SK-N-SH treated with all-trans-retinoic acid at 6 μM for 48 hours (cell line): ENCODE measurements at regions not wholly inside any gene's neighbourhood (a gene's known extent, or its start where the extent isn't known, plus 50 kb on each side); places are given as distances from the start of the nearest gene placed in this dataset.

Experiments
- ATAC-seq: fragments of 200-7000 bp; cut with Tn5 transposase; 3 replicates; pipeline ENCODE4 v1.9.1; 2020; ENCODE audit warnings: mild to moderate bottlenecking, moderate library complexity
- ARNTL ChIP-seq: fragments of 450-650 bp; formaldehyde crosslinking; IDR thresholded peaks from 2 replicates; pipeline ENCODE4 v1.5.0; 2020; ENCODE audit warnings: low read depth, mild to moderate bottlenecking, moderate library complexity, borderline replicate concordance
- BACH2 ChIP-seq: fragments of 250-450 bp; sonication (Bioruptor Pico); IDR thresholded peaks from 2 replicates; pipeline ENCODE4 v1.9.0; 2021; ENCODE audit warnings: mild to moderate bottlenecking, borderline replicate concordance
- CSDC2 ChIP-seq: fragments of 250-450 bp; sonication (Bioruptor Pico); IDR thresholded peaks from 2 replicates; pipeline ENCODE4 v1.5.0; 2020; ENCODE audit warnings: mild to moderate bottlenecking, moderate library complexity
- ESRRG ChIP-seq: fragments of 250-450 bp; sonication (Bioruptor Pico); IDR thresholded peaks from 2 replicates; pipeline ENCODE4 v1.6.1; 2021; ENCODE audit warnings: mild to moderate bottlenecking
- GLIS3 ChIP-seq: fragments of 250-450 bp; sonication (Bioruptor Pico); IDR thresholded peaks from 2 replicates; pipeline ENCODE4 v1.5.0; 2020; ENCODE audit warnings: mild to moderate bottlenecking, moderate library complexity
- ISL1 ChIP-seq: fragments of 250-450 bp; sonication (Bioruptor Pico); IDR thresholded peaks from 2 replicates; pipeline ENCODE4 v2.1.2; 2022; ENCODE audit warnings: mild to moderate bottlenecking, moderate library complexity
- OSR1 ChIP-seq: fragments of 250-450 bp; sonication (Bioruptor Pico); IDR thresholded peaks from 2 replicates; pipeline ENCODE4 v1.8.0; 2022; ENCODE audit warnings: moderate library complexity, mild to moderate bottlenecking, inconsistent platforms
- PATZ1 ChIP-seq: fragments of 250-450 bp; sonication (Bioruptor Pico); IDR thresholded peaks from 2 replicates; pipeline ENCODE4 v1.8.0; 2020; ENCODE audit warnings: mild to moderate bottlenecking, moderate library complexity, borderline replicate concordance
- POU6F1 ChIP-seq: fragments of 250-450 bp; sonication (Bioruptor Pico); IDR thresholded peaks from 2 replicates; pipeline ENCODE4 v1.8.0; 2021; ENCODE audit warnings: low read depth, mild to moderate bottlenecking, moderate library complexity, borderline replicate concordance
- PPARA ChIP-seq: fragments of 250-450 bp; sonication (Bioruptor Pico); IDR thresholded peaks from 2 replicates; pipeline ENCODE4 v1.5.0; 2020; ENCODE audit warnings: mild to moderate bottlenecking, borderline replicate concordance
- SNAI2 ChIP-seq: fragments of 250-450 bp; sonication (Bioruptor Pico); IDR thresholded peaks from 2 replicates; pipeline ENCODE4 v1.5.0; 2020; ENCODE audit warnings: mild to moderate bottlenecking, moderate library complexity
- TCF4 ChIP-seq: fragments of 250-450 bp; sonication (Bioruptor Pico); IDR thresholded peaks from 2 replicates; pipeline ENCODE4 v1.8.0; 2021; ENCODE audit warnings: mild to moderate bottlenecking, moderate library complexity, borderline replicate concordance
- TOX ChIP-seq: fragments of 250-450 bp; sonication (Bioruptor Pico); IDR thresholded peaks from 2 replicates; pipeline ENCODE4 v1.8.0; 2021; ENCODE audit warnings: mild to moderate bottlenecking, moderate library complexity, borderline replicate concordance
- ZC3H10 ChIP-seq: fragments of 250-450 bp; sonication (Bioruptor Pico); IDR thresholded peaks from 2 replicates; pipeline ENCODE4 v1.5.1; 2021; ENCODE audit warnings: mild to moderate bottlenecking, moderate library complexity
- ZFP3 ChIP-seq: fragments of 250-450 bp; sonication (Bioruptor Pico); IDR thresholded peaks from 2 replicates; pipeline ENCODE4 v1.5.0; 2020; ENCODE audit warnings: mild to moderate bottlenecking, moderate library complexity
- ZFP30 ChIP-seq: fragments of 450-650 bp; formaldehyde crosslinking; IDR thresholded peaks from 2 replicates; pipeline ENCODE4 v1.5.0; 2022; ENCODE audit warnings: mild to moderate bottlenecking, moderate library complexity
- ZNF565 ChIP-seq: fragments of 450-650 bp; formaldehyde crosslinking; conservative IDR thresholded peaks from 2 replicates; pipeline ENCODE4 v1.5.0; 2020; ENCODE audit warnings: low read depth, mild to moderate bottlenecking, moderate library complexity
- ZNF70 ChIP-seq: fragments of 450-650 bp; formaldehyde crosslinking; IDR thresholded peaks from 2 replicates; pipeline ENCODE4 v1.5.0; 2020; ENCODE audit warnings: mild to moderate bottlenecking, moderate library complexity
- ZNF8 ChIP-seq: fragments of 450-650 bp; formaldehyde crosslinking; IDR thresholded peaks from 2 replicates; pipeline ENCODE4 v1.5.0; 2020; ENCODE audit warnings: mild to moderate bottlenecking, moderate library complexity
- TF ChIP-seq, protein P1 (sequence below): fragments of 250-450 bp; sonication (Bioruptor Pico); IDR thresholded peaks from 2 replicates; pipeline ENCODE4 v1.5.1; 2020; ENCODE audit warnings: low read depth, mild to moderate bottlenecking, moderate library complexity
- TF ChIP-seq, protein P2 (sequence below): fragments of 250-450 bp; sonication (Bioruptor Pico); IDR thresholded peaks from 2 replicates; pipeline ENCODE4 v1.5.1; 2021; ENCODE audit warnings: mild to moderate bottlenecking, moderate library complexity
- TF ChIP-seq, protein P3 (sequence below): fragments of 250-450 bp; sonication (Bioruptor Pico); IDR thresholded peaks from 2 replicates; pipeline ENCODE4 v1.5.0; 2020; ENCODE audit warnings: mild to moderate bottlenecking, moderate library complexity

GRCh38 chr3:78050276-78051065 lies 1010.6 kb downstream of the ROBO2 start:
- peak; percentile 72 for ATAC-seq
- no peak for TF ChIP-seq ZC3H10 (CRISPR knock-in tag)
- TF ChIP-seq, protein P1, sequence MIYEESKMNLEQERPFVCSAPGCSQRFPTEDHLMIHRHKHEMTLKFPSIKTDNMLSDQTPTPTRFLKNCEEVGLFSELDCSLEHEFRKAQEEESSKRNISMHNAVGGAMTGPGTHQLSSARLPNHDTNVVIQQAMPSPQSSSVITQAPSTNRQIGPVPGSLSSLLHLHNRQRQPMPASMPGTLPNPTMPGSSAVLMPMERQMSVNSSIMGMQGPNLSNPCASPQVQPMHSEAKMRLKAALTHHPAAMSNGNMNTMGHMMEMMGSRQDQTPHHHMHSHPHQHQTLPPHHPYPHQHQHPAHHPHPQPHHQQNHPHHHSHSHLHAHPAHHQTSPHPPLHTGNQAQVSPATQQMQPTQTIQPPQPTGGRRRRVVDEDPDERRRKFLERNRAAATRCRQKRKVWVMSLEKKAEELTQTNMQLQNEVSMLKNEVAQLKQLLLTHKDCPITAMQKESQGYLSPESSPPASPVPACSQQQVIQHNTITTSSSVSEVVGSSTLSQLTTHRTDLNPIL, result no peak
- TF ChIP-seq SNAI2 (CRISPR knock-in tag), result no peak
- no peak for TF ChIP-seq POU6F1
- TF ChIP-seq ZFP3 (CRISPR knock-in tag), result no peak
- no peak for TF ChIP-seq ZNF565
- no peak for TF ChIP-seq BACH2 (CRISPR knock-in tag)
- no peak for TF ChIP-seq GLIS3 (CRISPR knock-in tag)
- TF ChIP-seq ZFP30 (CRISPR knock-in tag), result no peak
- TF ChIP-seq PPARA (CRISPR knock-in tag), result no peak
- no peak for TF ChIP-seq ESRRG
- TF ChIP-seq ZNF8 (CRISPR knock-in tag), result no peak
- TF ChIP-seq ISL1 (CRISPR knock-in tag), result no peak
- no peak for TF ChIP-seq ZNF70
- no peak for TF ChIP-seq ARNTL (CRISPR knock-in tag)
- no peak for TF ChIP-seq TOX (CRISPR knock-in tag)
- TF ChIP-seq, protein P2, sequence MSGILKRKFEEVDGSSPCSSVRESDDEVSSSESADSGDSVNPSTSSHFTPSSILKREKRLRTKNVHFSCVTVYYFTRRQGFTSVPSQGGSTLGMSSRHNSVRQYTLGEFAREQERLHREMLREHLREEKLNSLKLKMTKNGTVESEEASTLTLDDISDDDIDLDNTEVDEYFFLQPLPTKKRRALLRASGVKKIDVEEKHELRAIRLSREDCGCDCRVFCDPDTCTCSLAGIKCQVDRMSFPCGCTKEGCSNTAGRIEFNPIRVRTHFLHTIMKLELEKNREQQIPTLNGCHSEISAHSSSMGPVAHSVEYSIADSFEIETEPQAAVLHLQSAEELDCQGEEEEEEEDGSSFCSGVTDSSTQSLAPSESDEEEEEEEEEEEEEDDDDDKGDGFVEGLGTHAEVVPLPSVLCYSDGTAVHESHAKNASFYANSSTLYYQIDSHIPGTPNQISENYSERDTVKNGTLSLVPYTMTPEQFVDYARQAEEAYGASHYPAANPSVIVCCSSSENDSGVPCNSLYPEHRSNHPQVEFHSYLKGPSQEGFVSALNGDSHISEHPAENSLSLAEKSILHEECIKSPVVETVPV (CRISPR knock-in tag), result no peak
- TF ChIP-seq CSDC2 (CRISPR knock-in tag), result no peak

- no peak for TF ChIP-seq ZFP30 (CRISPR knock-in tag)
- ATAC-seq, result no peak
Measured at GRCh38 chr3:78052746-78053145, 1012.8 kb downstream of the ROBO2 start.

DNA sequence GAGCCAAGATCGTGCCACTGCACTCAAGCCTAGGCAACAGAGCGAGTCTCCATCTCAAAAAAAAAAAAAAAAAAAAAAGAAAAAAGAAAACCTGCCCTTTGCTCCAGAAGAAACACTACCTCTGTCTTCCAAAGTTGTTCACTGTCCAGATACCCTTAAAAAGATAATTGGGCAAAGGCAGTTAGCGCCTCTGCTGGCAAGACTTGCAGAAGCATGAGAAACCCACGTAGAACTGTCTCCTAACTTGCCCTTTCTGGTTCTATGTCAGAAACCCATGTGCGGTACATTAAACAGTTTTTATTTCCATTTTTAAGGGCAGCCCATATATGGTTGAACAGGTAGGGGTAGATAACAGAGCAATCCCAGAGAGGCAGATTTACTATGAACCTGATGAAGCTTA lies 1026.4 kb downstream of the ROBO2 start:
- ATAC-seq, result no peak
- TF ChIP-seq GLIS3 (CRISPR knock-in tag), result no peak
- TF ChIP-seq SNAI2 (CRISPR knock-in tag), result no peak
- no peak for TF ChIP-seq ZNF8 (CRISPR knock-in tag)
- no peak for TF ChIP-seq TOX (CRISPR knock-in tag)
- TF ChIP-seq ZNF70, result no peak
- TF ChIP-seq BACH2 (CRISPR knock-in tag), result no peak
- TF ChIP-seq POU6F1, result no peak
- TF ChIP-seq ISL1 (CRISPR knock-in tag), result no peak
- TF ChIP-seq, protein P3, sequence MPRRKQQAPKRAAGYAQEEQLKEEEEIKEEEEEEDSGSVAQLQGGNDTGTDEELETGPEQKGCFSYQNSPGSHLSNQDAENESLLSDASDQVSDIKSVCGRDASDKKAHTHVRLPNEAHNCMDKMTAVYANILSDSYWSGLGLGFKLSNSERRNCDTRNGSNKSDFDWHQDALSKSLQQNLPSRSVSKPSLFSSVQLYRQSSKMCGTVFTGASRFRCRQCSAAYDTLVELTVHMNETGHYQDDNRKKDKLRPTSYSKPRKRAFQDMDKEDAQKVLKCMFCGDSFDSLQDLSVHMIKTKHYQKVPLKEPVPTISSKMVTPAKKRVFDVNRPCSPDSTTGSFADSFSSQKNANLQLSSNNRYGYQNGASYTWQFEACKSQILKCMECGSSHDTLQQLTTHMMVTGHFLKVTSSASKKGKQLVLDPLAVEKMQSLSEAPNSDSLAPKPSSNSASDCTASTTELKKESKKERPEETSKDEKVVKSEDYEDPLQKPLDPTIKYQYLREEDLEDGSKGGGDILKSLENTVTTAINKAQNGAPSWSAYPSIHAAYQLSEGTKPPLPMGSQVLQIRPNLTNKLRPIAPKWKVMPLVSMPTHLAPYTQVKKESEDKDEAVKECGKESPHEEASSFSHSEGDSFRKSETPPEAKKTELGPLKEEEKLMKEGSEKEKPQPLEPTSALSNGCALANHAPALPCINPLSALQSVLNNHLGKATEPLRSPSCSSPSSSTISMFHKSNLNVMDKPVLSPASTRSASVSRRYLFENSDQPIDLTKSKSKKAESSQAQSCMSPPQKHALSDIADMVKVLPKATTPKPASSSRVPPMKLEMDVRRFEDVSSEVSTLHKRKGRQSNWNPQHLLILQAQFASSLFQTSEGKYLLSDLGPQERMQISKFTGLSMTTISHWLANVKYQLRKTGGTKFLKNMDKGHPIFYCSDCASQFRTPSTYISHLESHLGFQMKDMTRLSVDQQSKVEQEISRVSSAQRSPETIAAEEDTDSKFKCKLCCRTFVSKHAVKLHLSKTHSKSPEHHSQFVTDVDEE (CRISPR knock-in tag), result no peak
- no peak for TF ChIP-seq PATZ1 (CRISPR knock-in tag)
- no peak for TF ChIP-seq CSDC2 (CRISPR knock-in tag)
- TF ChIP-seq ESRRG, result no peak
- TF ChIP-seq OSR1 (CRISPR knock-in tag), result no peak
- no peak for TF ChIP-seq TCF4 (CRISPR knock-in tag)
- no peak for TF ChIP-seq ZFP30 (CRISPR knock-in tag)
- TF ChIP-seq, protein P1, result no peak
- TF ChIP-seq ZNF565, result no peak
- TF ChIP-seq, protein P2 (CRISPR knock-in tag), result no peak
- TF ChIP-seq ZFP3 (CRISPR knock-in tag), result no peak
